ENCODE measurements at regions not wholly inside any gene's neighbourhood (a gene's known extent, or its start where the extent isn't known, plus 50 kb on each side); places are given as distances from the start of the nearest gene placed in this dataset.
"Not testable (repeated sequence)": the region's sequence is repeated elsewhere in the genome, so short reads cannot be mapped to it uniquely, and the experiment has no call there.

- not testable (repeated sequence) for DNase-seq
These were observed 150.0 kb downstream of the AVL9 start for GRCh38 chr7:32645255-32645654.

GRCh38 chr7:32643194-32643593, 147.9 kb downstream of the AVL9 start:
- DNase-seq, result no peak

GRCh38 chr7:32639122-32639521, 143.8 kb downstream of the AVL9 start:
- DNase-seq, result no peak

GRCh38 chr7:32638479-32639121, 143.3 kb downstream of the AVL9 start:
- DNase-seq, result not testable (repeated sequence)

Data from right kidney (tissue), 1 donor.